GM12878 (cell line): ENCODE measurements at regions not wholly inside any gene's neighbourhood (a gene's known extent, or its start where the extent isn't known, plus 50 kb on each side); places are given as distances from the start of the nearest gene placed in this dataset.

Experiments used
- ATAC-seq: fragments of 200-7000 bp; cut with Tn5 transposase; 3 replicates; pipeline ENCODE4 v1.9.1; 2020; ENCODE audit warnings: mild to moderate bottlenecking, moderate library complexity
- BruUV-seq: library from RNA; stranded (reverse); fragments of 400-500 nt; replicated peaks from 2 replicates; lab custom pipeline; 2021; lab: Mats Ljungman, UMichigan
- CTCF ChIA-PET: fragments of 300-600 bp; sonication (Branson Sonifier 250); formaldehyde crosslinking; extraction: SDS; loops from one replicate; lab custom pipeline; 2021; ENCODE audit warnings: inconsistent platforms; lab: Yijun Ruan, JAX
- POLR2A ChIA-PET: fragments of 350-600 bp; formaldehyde crosslinking; extraction: SDS; loops from one replicate; lab custom pipeline; 2021; ENCODE audit warnings: inconsistent platforms; lab: Charles Lee
- RAD21 ChIA-PET: fragments of 300-600 bp; sonication (Branson Sonifier 250); formaldehyde crosslinking; loops from one replicate; lab custom pipeline; 2023; ENCODE audit warnings: antibody characterized with exemption; ENCODE audit not compliant: unreplicated experiment; lab: Charles Lee
- SMC1A ChIA-PET: fragments of 300-600 bp; sonication (Branson Sonifier 250); formaldehyde crosslinking; loops from one replicate; lab custom pipeline; 2023; ENCODE audit not compliant: unreplicated experiment, uncharacterized antibody; lab: Charles Lee
- DNase-seq: peaks from one replicate; pipeline ENCODE4 v3.0.0-alpha.2; 2011; ENCODE audit warnings: low read depth, low spot score
- FAIRE-seq: peaks from 3 replicates; lab custom pipeline; 2011; peaks lifted over from hg19 to GRCh38; lab: Jason Lieb, UNC
- H2AFZ ChIP-seq: 2 replicates; pipeline ENCODE4 v1.6.0; 2011; ENCODE audit warnings: low read depth, low read length, control low read depth; ENCODE audit not compliant: control insufficient read depth
- H3K27ac ChIP-seq: 2 replicates; pipeline ENCODE4 v1.5.1; 2011; ENCODE audit warnings: control low read depth; ENCODE audit not compliant: control insufficient read depth, insufficient read depth
- H3K27me3 ChIP-seq, 2 experiments: replicated peaks in 1 of 2; 2 replicates each; pipeline versions ENCODE4 v1.6.0 to v1.6.1; 2011; ENCODE audit warnings: low read length in 1 of 2; ENCODE audit not compliant: control insufficient read depth in 2 of 2, insufficient read depth in 2 of 2
- H3K36me3 ChIP-seq, 2 experiments: 2 replicates each; pipeline ENCODE4 v1.5.1; 2011; ENCODE audit warnings: low read length in 1 of 2; ENCODE audit not compliant: control insufficient read depth in 2 of 2, insufficient read depth in 2 of 2
- H3K4me1 ChIP-seq: 2 replicates; pipeline ENCODE4 v1.6.1; 2011; ENCODE audit warnings: mild to moderate bottlenecking, low read length, moderate library complexity, mixed read lengths; ENCODE audit not compliant: control insufficient read depth, insufficient read depth
- H3K4me2 ChIP-seq: 2 replicates; pipeline ENCODE4 v1.6.0; 2011; ENCODE audit warnings: control low read depth; ENCODE audit not compliant: control insufficient read depth, insufficient read depth
- H3K4me3 ChIP-seq: fragments of 200-600 bp; sonication (generic); 2 replicates; pipeline ENCODE4 v1.5.1; 2016
- H3K79me2 ChIP-seq: 2 replicates; pipeline ENCODE4 v1.6.0; 2011; ENCODE audit warnings: low read length; ENCODE audit not compliant: control insufficient read depth, insufficient read depth
- H3K9ac ChIP-seq: 2 replicates; pipeline ENCODE4 v1.8.0; 2011; ENCODE audit warnings: low read length, control low read depth, mixed read lengths; ENCODE audit not compliant: control insufficient read depth, insufficient read depth
- H3K9me3 ChIP-seq: replicated peaks from 3 replicates; pipeline ENCODE4 v1.5.1; 2011; ENCODE audit warnings: mild to moderate bottlenecking, low read length; ENCODE audit not compliant: control insufficient read depth, insufficient read depth
- H4K20me1 ChIP-seq: 2 replicates; pipeline ENCODE4 v1.6.0; 2011; ENCODE audit not compliant: control insufficient read depth, insufficient read depth
- ASH2L ChIP-seq: fragments of 300-600, 200-600 bp; sonication (generic); IDR thresholded peaks from 2 replicates; pipeline ENCODE4 v1.6.1; 2017; ENCODE audit warnings: low read depth, mild to moderate bottlenecking, borderline replicate concordance
- IKZF1 ChIP-seq: fragments of 450-650 bp; conservative IDR thresholded peaks from 2 replicates; pipeline ENCODE4 v1.6.1; 2017; ENCODE audit warnings: antibody characterized with exemption, mild to moderate bottlenecking
- KAT2A ChIP-seq: conservative IDR thresholded peaks from 2 replicates; pipeline ENCODE4 v1.6.1; 2011; ENCODE audit warnings: low read depth, low read length; ENCODE audit not compliant: control insufficient read depth
- KDM1A ChIP-seq: fragments of 200-600 bp; sonication (generic); IDR thresholded peaks from 2 replicates; pipeline ENCODE4 v1.6.1; 2016; ENCODE audit warnings: borderline replicate concordance
- MEF2A ChIP-seq: IDR thresholded peaks from 2 replicates; pipeline ENCODE4 v1.6.1; 2011; ENCODE audit warnings: low read depth, mild to moderate bottlenecking, low read length, moderate library complexity; ENCODE audit not compliant: insufficient read depth
- RBBP5 ChIP-seq: fragments of 200-600 bp; sonication (generic); conservative IDR thresholded peaks from 2 replicates; pipeline ENCODE4 v1.6.1; 2016
- SIN3A ChIP-seq: IDR thresholded peaks from 2 replicates; pipeline ENCODE4 v1.6.1; 2012; ENCODE audit warnings: low read depth, low read length, improper control_type of control experiment
- SP1 ChIP-seq: IDR thresholded peaks from one replicate; pipeline ENCODE4 v1.6.1; 2011; ENCODE audit warnings: low read depth, low read length
- SREBF1 ChIP-seq: IDR thresholded peaks from 2 replicates; pipeline ENCODE4 v1.6.1; 2012; ENCODE audit warnings: mild to moderate bottlenecking, low read length
- TAF1 ChIP-seq: IDR thresholded peaks from 2 replicates; pipeline ENCODE4 v1.6.1; 2011; ENCODE audit warnings: mild to moderate bottlenecking, low read depth, low read length, borderline replicate concordance
- TARDBP ChIP-seq: IDR thresholded peaks from 2 replicates; pipeline ENCODE4 v1.6.1; 2016; ENCODE audit warnings: borderline replicate concordance
- TBL1XR1 ChIP-seq: IDR thresholded peaks from 2 replicates; pipeline ENCODE4 v1.6.1; 2012; ENCODE audit warnings: low read depth, low read length, improper control_type of control experiment
- TCF7 ChIP-seq: IDR thresholded peaks from 2 replicates; pipeline ENCODE4 v1.6.1; 2014; ENCODE audit warnings: antibody characterized with exemption, borderline replicate concordance
- WGBS: methylation state at CpG from one replicate; pipeline ENCODE4 v1.1.6; 2016; ENCODE audit warnings: low lambda C conversion rate; ENCODE audit not compliant: insufficient replicate concordance, insufficient coverage; ENCODE audit errors: missing lambda C conversion rate; 5-methylcytosine and 5-hydroxymethylcytosine counted together
- in situ Hi-C: fragments of 300-500 bp; cut with MboI; formaldehyde crosslinking; loops from 9 replicates; pipeline ENCODE4 v1.14.3; 2018; ENCODE audit warnings: mixed read lengths
- intact Hi-C: fragments of 100-400 bp; cut with micrococcal nuclease; formaldehyde crosslinking; loops from one replicate; pipeline ENCODE4 v1.14.2; 2022; ENCODE audit not compliant: unreplicated experiment
- TF ChIP-seq, protein P1 (sequence below): fragments of 450-650 bp; IDR thresholded peaks from 2 replicates; pipeline ENCODE4 v1.6.1; 2016; ENCODE audit warnings: mild to moderate bottlenecking, moderate library complexity, borderline replicate concordance
- TF ChIP-seq, protein P2 (sequence below): IDR thresholded peaks from 2 replicates; pipeline ENCODE4 v1.6.1; 2012; ENCODE audit warnings: mild to moderate bottlenecking, low read depth, low read length

DNA sequence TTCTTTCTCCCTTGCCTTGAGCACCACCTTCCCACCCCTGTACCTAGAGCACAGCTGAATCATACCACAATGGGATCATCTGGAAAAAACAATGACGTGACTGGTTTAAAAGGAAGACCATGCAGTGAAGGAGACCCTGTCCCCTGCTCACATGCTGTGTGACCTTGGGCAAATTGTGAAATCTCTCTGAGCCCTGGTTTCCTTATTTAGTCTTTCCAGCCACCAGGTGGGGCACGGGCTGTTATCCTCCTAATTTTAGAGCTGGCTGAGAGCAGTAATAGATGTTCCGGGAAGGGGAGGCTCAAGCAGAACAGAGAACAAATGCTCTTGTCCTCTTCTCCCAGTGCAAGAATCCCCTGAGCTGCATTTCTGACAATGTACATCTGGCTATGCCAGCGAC lies 198.3 kb downstream of the RPS24 start:
- FAIRE-seq, result no peak
- intact Hi-C loops, result no loop called here
- no TSS peak for BruUV-seq

More for the DNA sequence above, 198.3 kb downstream of the RPS24 start:
- H3K27ac ChIP-seq, result no peak overlapping the region
- no peaks in the 10 kb centered on the region for H3K9me3 ChIP-seq
- H3K36me3 ChIP-seq, result no peaks in the 10 kb centered on the region
- no peak for DNase-seq
- H3K9ac ChIP-seq, result no peak overlapping the region
- no peak overlapping the region for H3K4me2 ChIP-seq
- ChIA-PET POLR2A (no interaction called here), CTCF (interaction anchor here (1.6 kb wide), 1 partner anchor 71 kb away, joined by 4 read pairs; no protein-coding TSS in a partner anchor), SMC1A (no interaction called here), RAD21 (no interaction called here)
- no peak for ATAC-seq
- H3K79me2 ChIP-seq, result no peaks in the 10 kb centered on the region
- H3K4me1 ChIP-seq, result no peaks in the 10 kb centered on the region
- 0% methylated on average over 4 of the region's 4 CpGs for WGBS
- H3K27me3 ChIP-seq, result peaks cover 0 to 2% of the 10 kb centered on the region in 2 experiments; a peak in 1 of 4 replicates
- no peaks in the 10 kb centered on the region for H4K20me1 ChIP-seq
- H2AFZ ChIP-seq, result no peak overlapping the region
- TF ChIP-seq KDM1A (no peak), TAF1 (no peak), SP1 (no peak), RBBP5 (no peak), MEF2A (no peak), SIN3A (no peak), TCF7 (no peak), ASH2L (no peak), TARDBP (no peak), KAT2A (no peak), IKZF1 (no peak), TBL1XR1 (no peak), SREBF1 (no peak)
- TF ChIP-seq, protein P1, sequence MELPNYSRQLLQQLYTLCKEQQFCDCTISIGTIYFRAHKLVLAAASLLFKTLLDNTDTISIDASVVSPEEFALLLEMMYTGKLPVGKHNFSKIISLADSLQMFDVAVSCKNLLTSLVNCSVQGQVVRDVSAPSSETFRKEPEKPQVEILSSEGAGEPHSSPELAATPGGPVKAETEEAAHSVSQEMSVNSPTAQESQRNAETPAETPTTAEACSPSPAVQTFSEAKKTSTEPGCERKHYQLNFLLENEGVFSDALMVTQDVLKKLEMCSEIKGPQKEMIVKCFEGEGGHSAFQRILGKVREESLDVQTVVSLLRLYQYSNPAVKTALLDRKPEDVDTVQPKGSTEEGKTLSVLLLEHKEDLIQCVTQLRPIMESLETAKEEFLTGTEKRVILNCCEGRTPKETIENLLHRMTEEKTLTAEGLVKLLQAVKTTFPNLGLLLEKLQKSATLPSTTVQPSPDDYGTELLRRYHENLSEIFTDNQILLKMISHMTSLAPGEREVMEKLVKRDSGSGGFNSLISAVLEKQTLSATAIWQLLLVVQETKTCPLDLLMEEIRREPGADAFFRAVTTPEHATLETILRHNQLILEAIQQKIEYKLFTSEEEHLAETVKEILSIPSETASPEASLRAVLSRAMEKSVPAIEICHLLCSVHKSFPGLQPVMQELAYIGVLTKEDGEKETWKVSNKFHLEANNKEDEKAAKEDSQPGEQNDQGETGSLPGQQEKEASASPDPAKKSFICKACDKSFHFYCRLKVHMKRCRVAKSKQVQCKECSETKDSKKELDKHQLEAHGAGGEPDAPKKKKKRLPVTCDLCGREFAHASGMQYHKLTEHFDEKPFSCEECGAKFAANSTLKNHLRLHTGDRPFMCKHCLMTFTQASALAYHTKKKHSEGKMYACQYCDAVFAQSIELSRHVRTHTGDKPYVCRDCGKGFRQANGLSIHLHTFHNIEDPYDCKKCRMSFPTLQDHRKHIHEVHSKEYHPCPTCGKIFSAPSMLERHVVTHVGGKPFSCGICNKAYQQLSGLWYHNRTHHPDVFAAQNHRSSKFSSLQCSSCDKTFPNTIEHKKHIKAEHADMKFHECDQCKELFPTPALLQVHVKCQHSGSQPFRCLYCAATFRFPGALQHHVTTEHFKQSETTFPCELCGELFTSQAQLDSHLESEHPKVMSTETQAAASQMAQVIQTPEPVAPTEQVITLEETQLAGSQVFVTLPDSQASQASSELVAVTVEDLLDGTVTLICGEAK, result no peak
- TF ChIP-seq, protein P2, sequence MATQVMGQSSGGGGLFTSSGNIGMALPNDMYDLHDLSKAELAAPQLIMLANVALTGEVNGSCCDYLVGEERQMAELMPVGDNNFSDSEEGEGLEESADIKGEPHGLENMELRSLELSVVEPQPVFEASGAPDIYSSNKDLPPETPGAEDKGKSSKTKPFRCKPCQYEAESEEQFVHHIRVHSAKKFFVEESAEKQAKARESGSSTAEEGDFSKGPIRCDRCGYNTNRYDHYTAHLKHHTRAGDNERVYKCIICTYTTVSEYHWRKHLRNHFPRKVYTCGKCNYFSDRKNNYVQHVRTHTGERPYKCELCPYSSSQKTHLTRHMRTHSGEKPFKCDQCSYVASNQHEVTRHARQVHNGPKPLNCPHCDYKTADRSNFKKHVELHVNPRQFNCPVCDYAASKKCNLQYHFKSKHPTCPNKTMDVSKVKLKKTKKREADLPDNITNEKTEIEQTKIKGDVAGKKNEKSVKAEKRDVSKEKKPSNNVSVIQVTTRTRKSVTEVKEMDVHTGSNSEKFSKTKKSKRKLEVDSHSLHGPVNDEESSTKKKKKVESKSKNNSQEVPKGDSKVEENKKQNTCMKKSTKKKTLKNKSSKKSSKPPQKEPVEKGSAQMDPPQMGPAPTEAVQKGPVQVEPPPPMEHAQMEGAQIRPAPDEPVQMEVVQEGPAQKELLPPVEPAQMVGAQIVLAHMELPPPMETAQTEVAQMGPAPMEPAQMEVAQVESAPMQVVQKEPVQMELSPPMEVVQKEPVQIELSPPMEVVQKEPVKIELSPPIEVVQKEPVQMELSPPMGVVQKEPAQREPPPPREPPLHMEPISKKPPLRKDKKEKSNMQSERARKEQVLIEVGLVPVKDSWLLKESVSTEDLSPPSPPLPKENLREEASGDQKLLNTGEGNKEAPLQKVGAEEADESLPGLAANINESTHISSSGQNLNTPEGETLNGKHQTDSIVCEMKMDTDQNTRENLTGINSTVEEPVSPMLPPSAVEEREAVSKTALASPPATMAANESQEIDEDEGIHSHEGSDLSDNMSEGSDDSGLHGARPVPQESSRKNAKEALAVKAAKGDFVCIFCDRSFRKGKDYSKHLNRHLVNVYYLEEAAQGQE, result no peak
- no peak overlapping the region for H3K4me3 ChIP-seq
- in situ Hi-C loops, result no loop called here
